BJ (cell line): ENCODE measurements at regions not wholly inside any gene's neighbourhood (a gene's known extent, or its start where the extent isn't known, plus 50 kb on each side); places are given as distances from the start of the nearest gene placed in this dataset.
"Not testable (repeated sequence)": the region's sequence is repeated elsewhere in the genome, so short reads cannot be mapped to it uniquely, and the experiment has no call there.

Experiments used
- CTCF ChIA-PET: fragments of 350-600 bp; formaldehyde crosslinking; extraction: SDS; loops from one replicate; lab custom pipeline; 2021; ENCODE audit warnings: antibody characterized with exemption, inconsistent platforms; lab: Yijun Ruan, JAX
- POLR2A ChIA-PET: fragments of 300-600 bp; sonication (Branson Sonifier 250); formaldehyde crosslinking; extraction: SDS; loops from one replicate; lab custom pipeline; 2021; ENCODE audit warnings: antibody characterized with exemption; lab: Charles Lee
- DNase-seq: peaks from one replicate; pipeline ENCODE4 v3.0.0-alpha.2; 2011; ENCODE audit warnings: low read depth
- H3K27me3 ChIP-seq: 2 replicates; pipeline ENCODE4 v1.6.0; 2011; ENCODE audit warnings: low read length; ENCODE audit not compliant: control insufficient read depth, insufficient read depth
- H3K36me3 ChIP-seq: 2 replicates; pipeline ENCODE4 v1.5.1; 2011; ENCODE audit warnings: low read length; ENCODE audit not compliant: control insufficient read depth, insufficient read depth
- H3K4me3 ChIP-seq: 2 replicates; pipeline ENCODE4 v1.5.1; 2011; ENCODE audit warnings: low read depth, mild to moderate bottlenecking, control low read depth, low read length
- TF ChIP-seq, protein P1 (sequence below): IDR thresholded peaks from 2 replicates; pipeline ENCODE4 v1.5.1; 2011; ENCODE audit warnings: low read depth, mild to moderate bottlenecking, control low read depth, inconsistent platforms, low read length, moderate library complexity; ENCODE audit not compliant: insufficient read depth

- CTCF ChIA-PET = interaction anchor here (0.7 to 2.7 kb wide), 18 partner anchors 9 to 669 kb away, joined by 3 to 26 read pairs (median 5); no protein-coding TSS in a partner anchor
- TF ChIP-seq, protein P1, sequence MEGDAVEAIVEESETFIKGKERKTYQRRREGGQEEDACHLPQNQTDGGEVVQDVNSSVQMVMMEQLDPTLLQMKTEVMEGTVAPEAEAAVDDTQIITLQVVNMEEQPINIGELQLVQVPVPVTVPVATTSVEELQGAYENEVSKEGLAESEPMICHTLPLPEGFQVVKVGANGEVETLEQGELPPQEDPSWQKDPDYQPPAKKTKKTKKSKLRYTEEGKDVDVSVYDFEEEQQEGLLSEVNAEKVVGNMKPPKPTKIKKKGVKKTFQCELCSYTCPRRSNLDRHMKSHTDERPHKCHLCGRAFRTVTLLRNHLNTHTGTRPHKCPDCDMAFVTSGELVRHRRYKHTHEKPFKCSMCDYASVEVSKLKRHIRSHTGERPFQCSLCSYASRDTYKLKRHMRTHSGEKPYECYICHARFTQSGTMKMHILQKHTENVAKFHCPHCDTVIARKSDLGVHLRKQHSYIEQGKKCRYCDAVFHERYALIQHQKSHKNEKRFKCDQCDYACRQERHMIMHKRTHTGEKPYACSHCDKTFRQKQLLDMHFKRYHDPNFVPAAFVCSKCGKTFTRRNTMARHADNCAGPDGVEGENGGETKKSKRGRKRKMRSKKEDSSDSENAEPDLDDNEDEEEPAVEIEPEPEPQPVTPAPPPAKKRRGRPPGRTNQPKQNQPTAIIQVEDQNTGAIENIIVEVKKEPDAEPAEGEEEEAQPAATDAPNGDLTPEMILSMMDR = peak; percentile 48
- DNase-seq, POLR2A ChIA-PET, H3K36me3 ChIP-seq, H3K4me3 ChIP-seq, H3K27me3 ChIP-seq: not testable (repeated sequence)
Observed at GRCh38 chr5:154640213-154640831, 114.9 kb upstream of the LARP1 start.

- not testable (repeated sequence) for DNase-seq, H3K27me3 ChIP-seq, H3K4me3 ChIP-seq
Observed at GRCh38 chr5:154636786-154637185, 118.4 kb upstream of the LARP1 start.

DNA sequence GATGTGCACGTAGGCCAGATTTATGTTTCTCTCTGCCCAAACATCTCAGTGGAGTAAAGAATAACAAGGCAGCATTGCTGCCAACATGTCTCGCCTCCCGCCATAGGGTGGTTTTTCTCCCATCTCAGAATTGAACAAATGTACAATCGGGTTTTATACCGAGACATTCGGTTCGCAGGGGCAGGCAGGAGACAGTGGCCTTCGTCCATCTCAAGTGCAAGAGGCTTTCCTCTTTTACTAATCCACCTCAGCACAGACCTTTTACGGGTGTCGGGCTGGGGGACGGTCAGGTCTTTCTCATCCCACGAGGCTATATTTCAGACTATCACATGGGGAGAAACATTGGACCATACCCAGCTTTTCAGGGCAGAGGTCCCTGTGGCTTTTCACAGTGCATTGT lies 118.9 kb upstream of the LARP1 start:
- DNase-seq, H3K4me3 ChIP-seq, POLR2A ChIA-PET, H3K27me3 ChIP-seq, H3K36me3 ChIP-seq: not testable (repeated sequence)
- CTCF ChIA-PET = interaction anchor here (0.8 to 1.5 kb wide), 5 partner anchors 116 to 661 kb away, joined by 4 to 7 read pairs (median 4); no protein-coding TSS in a partner anchor

More at GRCh38 chr5:154636786-154637185, 118.4 kb upstream of the LARP1 start:
- H3K36me3 ChIP-seq, POLR2A ChIA-PET: not testable (repeated sequence)
- CTCF ChIA-PET = interaction anchor here (0.8 to 1.3 kb wide), 2 partner anchors 116 to 170 kb away, joined by 4 to 7 read pairs; no protein-coding TSS in a partner anchor

DNA sequence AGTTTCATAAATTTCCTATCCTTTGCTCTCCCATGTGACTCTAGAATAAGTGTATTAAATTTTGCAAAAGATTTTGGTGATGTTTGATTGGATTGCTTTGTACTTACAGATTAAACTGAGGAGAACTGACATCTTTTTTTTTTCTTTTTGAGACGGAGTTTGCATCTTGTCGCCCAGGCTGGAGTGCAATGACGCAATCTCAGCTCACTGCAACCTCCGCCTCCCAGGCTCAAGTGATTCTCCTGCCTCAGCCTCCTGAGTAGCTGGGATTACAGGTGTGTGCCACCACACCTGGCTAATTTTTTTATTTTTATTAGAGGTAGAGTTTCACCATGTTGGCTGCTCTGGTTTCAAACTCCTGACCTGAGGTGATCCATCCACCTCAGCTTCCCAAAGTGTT lies 121.4 kb upstream of the LARP1 start:
- POLR2A ChIA-PET, H3K27me3 ChIP-seq, DNase-seq, H3K36me3 ChIP-seq, H3K4me3 ChIP-seq: not testable (repeated sequence)
- CTCF ChIA-PET = interaction anchor here (0.7 to 1.0 kb wide), 3 partner anchors 9 to 296 kb away, joined by 3 read pairs; no protein-coding TSS in a partner anchor

GRCh38 chr5:154631141-154631540 lies 124.0 kb upstream of the LARP1 start:
- Histone ChIP-seq H3K36me3 (no peaks in the 10 kb centered on the region), H3K27me3 (no peaks in the 10 kb centered on the region), H3K4me3 (no peak overlapping the region)
- ChIA-PET CTCF (interaction anchor here (1.4 to 2.5 kb wide), 3 partner anchors 8 to 163 kb away, joined by 4 to 14 read pairs (median 4); no protein-coding TSS in a partner anchor), POLR2A (no interaction called here)
- DNase-seq = no peak
- TF ChIP-seq, protein P1 = no peak

GRCh38 chr5:154630410-154630809 lies 124.8 kb upstream of the LARP1 start:
- TF ChIP-seq, protein P1 = no peak
- CTCF ChIA-PET = interaction anchor here (1.4 to 2.5 kb wide), 3 partner anchors 9 to 162 kb away, joined by 4 to 14 read pairs (median 4); no protein-coding TSS in a partner anchor
- Histone ChIP-seq H3K27me3 (no peaks in the 10 kb centered on the region), H3K4me3 (no peak overlapping the region), H3K36me3 (no peaks in the 10 kb centered on the region)
- no peak for DNase-seq
- POLR2A ChIA-PET = no interaction called here
